ENCODE measurements at regions not wholly inside any gene's neighbourhood (a gene's known extent, or its start where the extent isn't known, plus 50 kb on each side); places are given as distances from the start of the nearest gene placed in this dataset.

GRCh38 chr12:127145241-127145928 is 1121.6 kb upstream of the TMEM132C start:
- TF ChIP-seq POU5F1 (IDR thresholded peaks at IDR 0.05; ENCODE audit: low read depth, low read length) (no peak), TAF1 (IDR thresholded peaks at IDR 0.05; ENCODE audit: low read depth, low read length) (no peak), KDM5A (IDR thresholded peaks at IDR 0.05; ENCODE audit: low read length) (no peak), POLR2AphosphoS5 (IDR thresholded peaks at IDR 0.05; ENCODE audit: low read depth, low read length) (no peak), SP1 (IDR thresholded peaks at IDR 0.05; ENCODE audit: low read depth, low read length) (no peak), NRF1 (IDR thresholded peaks at IDR 0.05; ENCODE audit: low read depth, low read length) (no peak), EZH2 (IDR thresholded peaks at IDR 0.05; ENCODE audit: low read depth, low read length, severe bottlenecking) (no peak), POLR2A (IDR thresholded peaks at IDR 0.05; ENCODE audit: control extremely low read depth in 1 of 2, low read depth in 2 of 2, low read length in 2 of 2) (no peak), RFX5 (IDR thresholded peaks at IDR 0.05; ENCODE audit: borderline replicate concordance, low read depth, low read length) (no peak), GABPA (IDR thresholded peaks at IDR 0.05; ENCODE audit: borderline replicate concordance, insufficient read depth, low read length) (no peak), JUN (IDR thresholded peaks at IDR 0.05; ENCODE audit: low read depth, low read length) (no peak), RAD21 (IDR thresholded peaks at IDR 0.05 in 1 of 2, conservative IDR thresholded peaks at IDR 0.05 in 1 of 2; ENCODE audit: low read depth in 2 of 2, low read length in 2 of 2) (no peak)
- TF ChIP-seq, protein P1, sequence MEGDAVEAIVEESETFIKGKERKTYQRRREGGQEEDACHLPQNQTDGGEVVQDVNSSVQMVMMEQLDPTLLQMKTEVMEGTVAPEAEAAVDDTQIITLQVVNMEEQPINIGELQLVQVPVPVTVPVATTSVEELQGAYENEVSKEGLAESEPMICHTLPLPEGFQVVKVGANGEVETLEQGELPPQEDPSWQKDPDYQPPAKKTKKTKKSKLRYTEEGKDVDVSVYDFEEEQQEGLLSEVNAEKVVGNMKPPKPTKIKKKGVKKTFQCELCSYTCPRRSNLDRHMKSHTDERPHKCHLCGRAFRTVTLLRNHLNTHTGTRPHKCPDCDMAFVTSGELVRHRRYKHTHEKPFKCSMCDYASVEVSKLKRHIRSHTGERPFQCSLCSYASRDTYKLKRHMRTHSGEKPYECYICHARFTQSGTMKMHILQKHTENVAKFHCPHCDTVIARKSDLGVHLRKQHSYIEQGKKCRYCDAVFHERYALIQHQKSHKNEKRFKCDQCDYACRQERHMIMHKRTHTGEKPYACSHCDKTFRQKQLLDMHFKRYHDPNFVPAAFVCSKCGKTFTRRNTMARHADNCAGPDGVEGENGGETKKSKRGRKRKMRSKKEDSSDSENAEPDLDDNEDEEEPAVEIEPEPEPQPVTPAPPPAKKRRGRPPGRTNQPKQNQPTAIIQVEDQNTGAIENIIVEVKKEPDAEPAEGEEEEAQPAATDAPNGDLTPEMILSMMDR (IDR thresholded peaks at IDR 0.05; ENCODE audit: control extremely low read depth in 1 of 3, insufficient read depth in 1 of 3, low read depth in 1 of 3, low read length in 3 of 3) = no peak
- TF ChIP-seq, protein P2, sequence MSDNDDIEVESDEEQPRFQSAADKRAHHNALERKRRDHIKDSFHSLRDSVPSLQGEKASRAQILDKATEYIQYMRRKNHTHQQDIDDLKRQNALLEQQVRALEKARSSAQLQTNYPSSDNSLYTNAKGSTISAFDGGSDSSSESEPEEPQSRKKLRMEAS (IDR thresholded peaks at IDR 0.05) = no peak
